ENCODE measurements at regions not wholly inside any gene's neighbourhood (a gene's known extent, or its start where the extent isn't known, plus 50 kb on each side); places are given as distances from the start of the nearest gene placed in this dataset.

- no peak for TF ChIP-seq CTCF (IDR thresholded peaks at IDR 0.05; ENCODE audit: low read depth, low read length, poor library complexity, severe bottlenecking)
- no peak for TF ChIP-seq EZH2phosphoT487 (IDR thresholded peaks at IDR 0.05; ENCODE audit: borderline replicate concordance, low read length)
These were observed 152.1 kb downstream of the GALC start for GRCh38 chr14:87840906-87841305.
